Effector memory CD8-positive, alpha-beta T cell (primary cell): ENCODE measurements at regions not wholly inside any gene's neighbourhood (a gene's known extent, or its start where the extent isn't known, plus 50 kb on each side); places are given as distances from the start of the nearest gene placed in this dataset.

Source experiments
- ATAC-seq: fragments of 150-1000 bp; cut with Tn5 transposase; replicated peaks from 2 replicates; pipeline ENCODE4 v1.10.0; 2021; ENCODE audit warnings: mild to moderate bottlenecking, moderate library complexity
- DNase-seq, 3 experiments: peaks; one replicate each; pipeline ENCODE4 v3.0.0; 2021
- H3K27ac Mint-ChIP-seq, 2 donors: one replicate each; pipeline ENCODE4 v1.8.0; 2022; ENCODE audit warnings: mild to moderate bottlenecking in 2 of 2, mixed read lengths in 2 of 2, moderate library complexity in 2 of 2
- H3K27me3 Mint-ChIP-seq, 2 donors: one replicate each; pipeline ENCODE4 v1.8.0; 2022; ENCODE audit warnings: mixed read lengths in 2 of 2
- H3K36me3 Mint-ChIP-seq: one replicate; pipeline ENCODE4 v1.8.0; 2022; ENCODE audit warnings: mild to moderate bottlenecking, moderate library complexity, mixed read lengths; ENCODE audit not compliant: insufficient read depth
- H3K4me1 Mint-ChIP-seq, 2 donors: one replicate each; pipeline ENCODE4 v1.8.0; 2022; ENCODE audit warnings: low read depth in 2 of 2, mixed read lengths in 2 of 2
- H3K4me3 Mint-ChIP-seq, 2 donors: one replicate each; pipeline ENCODE4 v1.8.0; 2022; ENCODE audit warnings: mild to moderate bottlenecking in 2 of 2, mixed read lengths in 2 of 2, moderate library complexity in 2 of 2
- H3K9me3 Mint-ChIP-seq, 2 donors: one replicate each; pipeline ENCODE4 v1.8.0; 2022; ENCODE audit warnings: mixed read lengths in 2 of 2

- ATAC-seq = no peak
- H3K27me3 Mint-ChIP-seq = no peaks in the 10 kb centered on the region
- no peak overlapping the region for H3K4me3 Mint-ChIP-seq
Measured at GRCh38 chr11:24386546-24387397, 110.1 kb upstream of the LUZP2 start.

GRCh38 chr11:24389575-24389974 lies 107.3 kb upstream of the LUZP2 start:
- Mint-ChIP-seq H3K36me3 (no peaks in the 10 kb centered on the region), H3K4me1 (no peaks in the 10 kb centered on the region), H3K27ac (no peak overlapping the region), H3K4me3 (no peak overlapping the region), H3K9me3 (peaks cover 0 to 4% of the 10 kb centered on the region in 2 donors), H3K27me3 (no peaks in the 10 kb centered on the region)
- ATAC-seq (no peak), DNase-seq (no peak)

More at GRCh38 chr11:24386546-24387397, 110.1 kb upstream of the LUZP2 start:
- no peak for DNase-seq
- Mint-ChIP-seq H3K4me1 (no peaks in the 10 kb centered on the region), H3K36me3 (no peaks in the 10 kb centered on the region), H3K9me3 (no peaks in the 10 kb centered on the region), H3K27ac (no peak overlapping the region)

- H3K9me3 Mint-ChIP-seq = peaks cover 0 to 4% of the 10 kb centered on the region in 2 donors
Measured at GRCh38 chr11:24390016-24390415, 106.8 kb upstream of the LUZP2 start.

GRCh38 chr11:24390762-24391161 lies 106.1 kb upstream of the LUZP2 start:
- H3K27me3 Mint-ChIP-seq = no peaks in the 10 kb centered on the region
- H3K4me1 Mint-ChIP-seq = no peaks in the 10 kb centered on the region
- H3K36me3 Mint-ChIP-seq = no peaks in the 10 kb centered on the region
- H3K9me3 Mint-ChIP-seq = peaks cover 0 to 4% of the 10 kb centered on the region in 2 donors
- no peak overlapping the region for H3K27ac Mint-ChIP-seq
- no peak for ATAC-seq
- H3K4me3 Mint-ChIP-seq = no peak overlapping the region
- no peak for DNase-seq

More at GRCh38 chr11:24390016-24390415, 106.8 kb upstream of the LUZP2 start:
- H3K27ac Mint-ChIP-seq = no peak overlapping the region
- H3K36me3 Mint-ChIP-seq = no peaks in the 10 kb centered on the region
- DNase-seq (no peak), ATAC-seq (no peak)
- no peaks in the 10 kb centered on the region for H3K4me1 Mint-ChIP-seq
- H3K4me3 Mint-ChIP-seq = no peak overlapping the region
- no peaks in the 10 kb centered on the region for H3K27me3 Mint-ChIP-seq

GRCh38 chr11:24391167-24391566 lies 105.7 kb upstream of the LUZP2 start:
- Mint-ChIP-seq H3K9me3 (peaks cover 0 to 4% of the 10 kb centered on the region in 2 donors), H3K27ac (no peak overlapping the region), H3K4me3 (no peak overlapping the region), H3K4me1 (no peaks in the 10 kb centered on the region), H3K36me3 (no peaks in the 10 kb centered on the region), H3K27me3 (no peaks in the 10 kb centered on the region)
- ATAC-seq (no peak), DNase-seq (no peak)

GRCh38 chr11:24400059-24400665 lies 96.7 kb upstream of the LUZP2 start:
- H3K9me3 Mint-ChIP-seq = peaks cover 0 to 6% of the 10 kb centered on the region in 2 donors
- no peaks in the 10 kb centered on the region for H3K4me1 Mint-ChIP-seq
- no peak overlapping the region for H3K27ac Mint-ChIP-seq
- no peak for ATAC-seq
- no peaks in the 10 kb centered on the region for H3K36me3 Mint-ChIP-seq
- H3K27me3 Mint-ChIP-seq = no peaks in the 10 kb centered on the region
- DNase-seq = no peak
- no peak overlapping the region for H3K4me3 Mint-ChIP-seq

- Mint-ChIP-seq H3K4me1 (peaks cover 0 to under 1% of the 10 kb centered on the region in 2 donors), H3K4me3 (no peak overlapping the region), H3K9me3 (peaks cover 4 to 13% of the 10 kb centered on the region in 2 donors), H3K27me3 (no peaks in the 10 kb centered on the region), H3K27ac (no peak overlapping the region), H3K36me3 (no peaks in the 10 kb centered on the region)
- no peak for ATAC-seq
- DNase-seq = no peak
Measured at GRCh38 chr11:24406389-24406788, 90.5 kb upstream of the LUZP2 start.

- Mint-ChIP-seq H3K4me1 (peaks cover 0 to 2% of the 10 kb centered on the region in 2 donors), H3K36me3 (no peaks in the 10 kb centered on the region), H3K9me3 (peaks cover 4 to 13% of the 10 kb centered on the region in 2 donors), H3K27ac (no peak overlapping the region), H3K4me3 (no peak overlapping the region), H3K27me3 (no peaks in the 10 kb centered on the region)
- no peak for ATAC-seq
- no peak for DNase-seq
Measured at GRCh38 chr11:24406980-24407379, 89.9 kb upstream of the LUZP2 start.

GRCh38 chr11:24407733-24408132 lies 89.1 kb upstream of the LUZP2 start:
- Mint-ChIP-seq H3K4me1 (peaks cover 0 to 2% of the 10 kb centered on the region in 2 donors), H3K4me3 (no peak overlapping the region), H3K36me3 (no peaks in the 10 kb centered on the region), H3K27me3 (no peaks in the 10 kb centered on the region), H3K9me3 (peaks cover 4 to 13% of the 10 kb centered on the region in 2 donors), H3K27ac (no peak overlapping the region)
- DNase-seq (no peak), ATAC-seq (no peak)

GRCh38 chr11:24408202-24408601 lies 88.7 kb upstream of the LUZP2 start:
- DNase-seq (no peak), ATAC-seq (no peak)
- no peaks in the 10 kb centered on the region for H3K36me3 Mint-ChIP-seq
- no peak overlapping the region for H3K27ac Mint-ChIP-seq
- no peaks in the 10 kb centered on the region for H3K27me3 Mint-ChIP-seq
- H3K4me3 Mint-ChIP-seq = no peak overlapping the region
- H3K9me3 Mint-ChIP-seq = peaks cover 4 to 13% of the 10 kb centered on the region in 2 donors
- peaks cover 0 to 2% of the 10 kb centered on the region in 2 donors for H3K4me1 Mint-ChIP-seq

GRCh38 chr11:24411791-24412190 lies 85.1 kb upstream of the LUZP2 start:
- H3K4me1 Mint-ChIP-seq = peaks cover 0 to 2% of the 10 kb centered on the region in 2 donors
- H3K4me3 Mint-ChIP-seq = no peak overlapping the region
- H3K9me3 Mint-ChIP-seq = no peaks in the 10 kb centered on the region
- DNase-seq (no peak), ATAC-seq (no peak)
- H3K27ac Mint-ChIP-seq = no peak overlapping the region
- no peaks in the 10 kb centered on the region for H3K27me3 Mint-ChIP-seq
- no peaks in the 10 kb centered on the region for H3K36me3 Mint-ChIP-seq

GRCh38 chr11:24412722-24413121 lies 84.1 kb upstream of the LUZP2 start:
- ATAC-seq (no peak), DNase-seq (no peak)
- no peaks in the 10 kb centered on the region for H3K27me3 Mint-ChIP-seq
- no peaks in the 10 kb centered on the region for H3K36me3 Mint-ChIP-seq
- H3K27ac Mint-ChIP-seq = no peak overlapping the region
- H3K9me3 Mint-ChIP-seq = peaks cover 0 to 3% of the 10 kb centered on the region in 2 donors
- peaks cover 0 to 2% of the 10 kb centered on the region in 2 donors for H3K4me1 Mint-ChIP-seq
- no peak overlapping the region for H3K4me3 Mint-ChIP-seq

GRCh38 chr11:24413391-24413790 lies 83.5 kb upstream of the LUZP2 start:
- DNase-seq (no peak), ATAC-seq (no peak)
- Mint-ChIP-seq H3K4me3 (no peak overlapping the region), H3K9me3 (peaks cover 0 to 3% of the 10 kb centered on the region in 2 donors), H3K4me1 (peaks cover 0 to 2% of the 10 kb centered on the region in 2 donors), H3K27me3 (no peaks in the 10 kb centered on the region), H3K36me3 (no peaks in the 10 kb centered on the region), H3K27ac (no peak overlapping the region)
